T47D (cell line): ENCODE measurements at regions not wholly inside any gene's neighbourhood (a gene's known extent, or its start where the extent isn't known, plus 50 kb on each side); places are given as distances from the start of the nearest gene placed in this dataset.
"Not testable (repeated sequence)": the region's sequence is repeated elsewhere in the genome, so short reads cannot be mapped to it uniquely, and the experiment has no call there.

Experiments
- DNase-seq, 2 experiments: peaks; one replicate each; pipeline versions ENCODE4 v3.0.0 to v3.0.0-alpha.2; 2011 to 2012; ENCODE audit warnings: low read depth in 1 of 2, low spot score in 1 of 2
- JUND ChIP-seq: IDR thresholded peaks from 2 replicates; pipeline ENCODE4 v1.6.1; 2012; ENCODE audit warnings: low read depth
- in situ Hi-C: cut with HindIII; loops from 2 replicates; pipeline ENCODE4 v1.10.0; 2016; ENCODE audit warnings: low sequenced_read_pairs, low pct_unique_long_range_greater_than_20kb

GRCh38 chr3:147173257-147173656 lies 233.1 kb downstream of the ZIC4 start:
- no peak for DNase-seq
- in situ Hi-C loops: no loop called here
- TF ChIP-seq JUND: no peak

- no peak for TF ChIP-seq JUND
- no peak for DNase-seq
- in situ Hi-C loops: no loop called here
Measured at GRCh38 chr3:147162743-147163142, 243.6 kb downstream of the ZIC4 start.

DNA sequence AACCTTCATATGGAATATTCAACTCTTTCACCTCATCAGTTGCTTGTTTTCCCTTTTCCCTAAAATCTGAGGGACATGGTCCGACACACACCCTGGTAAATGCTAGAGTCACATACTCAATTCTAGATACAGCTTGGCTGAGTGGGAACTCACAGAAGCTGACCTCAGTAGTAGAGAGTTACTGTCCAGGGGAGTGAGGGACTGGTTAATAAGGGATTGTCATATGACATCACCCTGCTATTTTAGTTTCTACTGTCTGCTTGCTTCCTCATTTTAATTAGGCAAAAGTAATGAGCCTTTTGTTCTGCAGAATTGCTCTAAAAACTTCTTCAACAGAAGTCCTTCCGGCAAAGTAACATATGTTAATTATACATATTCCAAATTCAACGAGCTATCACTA lies 244.5 kb downstream of the ZIC4 start:
- TF ChIP-seq JUND: no peak
- in situ Hi-C loops: no loop called here
- DNase-seq: no peak

DNA sequence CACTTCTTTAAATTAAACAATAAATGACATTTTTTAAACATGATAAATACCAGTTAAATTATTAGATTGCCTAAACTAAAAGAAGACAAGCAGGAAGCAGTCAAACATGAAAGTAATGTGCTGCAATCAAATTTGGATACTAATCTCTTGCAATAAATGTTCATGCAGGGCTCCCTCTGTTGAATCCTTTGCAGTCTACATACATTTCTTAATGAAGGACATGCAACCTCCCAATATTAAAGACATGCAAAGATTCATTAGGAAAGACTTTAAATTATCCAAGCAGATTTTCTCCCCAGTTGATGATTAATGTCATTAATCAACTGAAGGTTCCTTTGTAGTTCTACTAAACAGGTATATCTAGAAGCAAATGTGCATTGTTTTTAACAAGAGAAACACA lies 245.4 kb downstream of the ZIC4 start:
- in situ Hi-C loops: no loop called here
- TF ChIP-seq JUND: no peak
- DNase-seq: no peak

DNA sequence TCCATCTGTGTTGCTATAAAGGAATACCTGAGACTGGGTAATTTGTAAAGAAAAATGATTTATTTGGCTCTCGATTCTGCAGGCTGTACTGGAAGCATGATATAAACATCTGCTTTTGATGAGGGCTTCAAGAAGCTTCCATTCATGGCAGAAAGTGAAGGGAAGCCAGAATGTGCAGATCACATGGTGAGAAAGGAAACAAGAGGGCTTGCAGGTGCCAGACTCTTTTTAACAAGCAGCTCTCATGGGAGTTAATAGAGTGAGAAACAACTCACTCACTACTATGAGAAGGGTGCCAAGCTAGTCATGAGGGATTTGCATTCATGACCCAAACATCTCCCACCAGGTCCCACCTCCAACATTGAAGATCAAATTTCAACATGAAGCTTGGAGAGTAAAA lies 247.2 kb downstream of the ZIC4 start:
- no peak for TF ChIP-seq JUND
- no peak for DNase-seq
- in situ Hi-C loops: no loop called here

DNA sequence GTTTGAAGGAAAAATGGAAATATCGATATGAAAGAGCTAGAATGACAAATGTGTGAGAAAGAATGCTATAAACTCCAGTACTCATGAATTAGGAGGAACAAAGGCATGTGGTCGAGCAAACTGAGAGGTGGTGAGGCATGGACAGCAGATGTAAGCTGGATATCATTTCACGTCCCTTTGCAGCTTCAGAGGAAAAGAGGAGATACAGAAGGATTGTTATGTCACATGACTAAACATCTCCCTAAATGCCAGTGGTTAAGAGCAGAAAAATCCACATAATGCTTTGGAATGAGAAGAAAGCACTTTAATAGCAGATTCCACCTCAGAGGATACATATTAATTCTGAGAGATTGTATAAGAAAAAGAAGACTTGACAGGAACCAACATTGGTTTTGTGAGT lies 248.7 kb downstream of the ZIC4 start:
- in situ Hi-C loops: no loop called here
- no peak for TF ChIP-seq JUND
- DNase-seq: no peak

DNA sequence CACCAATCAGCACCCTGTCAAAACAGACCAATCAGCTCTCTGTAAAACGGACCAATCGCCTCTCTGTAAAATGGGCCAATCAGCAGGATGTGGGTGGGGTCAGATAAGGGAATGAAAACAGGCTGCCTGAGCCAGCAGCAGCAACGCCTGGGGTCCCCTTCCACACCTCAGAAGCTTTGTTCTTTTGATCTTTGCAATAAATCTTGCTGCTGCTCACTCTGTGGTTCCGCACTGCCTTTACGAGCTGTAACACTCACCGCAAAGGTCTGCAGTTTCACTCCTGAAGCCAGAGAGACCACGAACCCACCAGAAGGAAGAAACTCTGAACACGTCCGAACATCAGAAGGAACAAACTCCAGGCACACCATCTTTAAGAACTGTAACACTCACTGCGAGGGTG lies 251.4 kb downstream of the ZIC4 start:
- DNase-seq, in situ Hi-C loops: not testable (repeated sequence)

GRCh38 chr3:147153830-147154539 lies 252.4 kb downstream of the ZIC4 start:
- in situ Hi-C loops: no loop called here
- no peak for TF ChIP-seq JUND

GRCh38 chr3:147152476-147152875 lies 253.9 kb downstream of the ZIC4 start:
- no peak for DNase-seq
- no peak for TF ChIP-seq JUND
- in situ Hi-C loops: no loop called here

More at GRCh38 chr3:147153830-147154539, 252.4 kb downstream of the ZIC4 start:
- no peak for DNase-seq

- DNase-seq: no peak
- in situ Hi-C loops: no loop called here
- no peak for TF ChIP-seq JUND
Measured at GRCh38 chr3:147141516-147142288, 264.6 kb downstream of the ZIC4 start.

GRCh38 chr3:147139341-147139740 lies 267.0 kb downstream of the ZIC4 start:
- TF ChIP-seq JUND: no peak
- in situ Hi-C loops: no loop called here
- no peak for DNase-seq

DNA sequence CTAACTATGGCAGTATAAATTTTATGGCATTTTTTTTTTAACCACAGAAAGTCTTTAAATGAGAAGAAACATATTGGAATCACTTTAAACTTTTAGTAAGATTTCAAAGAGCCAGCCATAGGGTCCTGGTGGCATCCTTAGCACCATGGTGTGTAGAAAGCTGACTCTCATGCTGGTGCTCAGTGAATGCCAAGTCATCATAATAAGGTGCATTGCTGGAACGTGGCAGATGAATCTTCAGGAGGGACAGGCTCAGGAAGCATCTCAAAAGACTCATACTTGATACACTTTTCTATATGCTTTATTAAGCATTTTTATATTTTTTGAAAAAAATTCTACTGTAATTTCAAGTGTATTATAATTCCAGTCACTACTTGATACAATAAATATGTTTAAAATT lies 274.2 kb downstream of the ZIC4 start:
- in situ Hi-C loops: no loop called here
- DNase-seq: no peak
- no peak for TF ChIP-seq JUND

- no peak for DNase-seq
- TF ChIP-seq JUND: no peak
- in situ Hi-C loops: no loop called here
Measured at GRCh38 chr3:147130461-147130860, 275.9 kb downstream of the ZIC4 start.
